Erythroblast (primary cell): ENCODE measurements at regions not wholly inside any gene's neighbourhood (a gene's known extent, or its start where the extent isn't known, plus 50 kb on each side); places are given as distances from the start of the nearest gene placed in this dataset.

Experiments
- DNase-seq, 2 experiments: peaks; one replicate each; lab custom pipeline; 2025; lab: John Stamatoyannopoulos, UW
- GATA1 ChIP-seq: IDR thresholded peaks from 2 replicates; pipeline ENCODE4 v1.6.1; 2011; ENCODE audit warnings: low read depth, mild to moderate bottlenecking, control low read depth, low read length, moderate library complexity
- POLR2A ChIP-seq: IDR thresholded peaks from 2 replicates; pipeline ENCODE4 v1.6.1; 2011; ENCODE audit warnings: mild to moderate bottlenecking, low read length

- peak; percentile 14 to 21 for DNase-seq
- no peak for TF ChIP-seq POLR2A
- no peak for TF ChIP-seq GATA1
Observed at GRCh38 chr2:145729993-145730770, 1210.3 kb upstream of the ZEB2 start.

- no peak for DNase-seq
- TF ChIP-seq GATA1 (no peak), POLR2A (no peak)
Observed at GRCh38 chr2:145729481-145729880, 1209.6 kb upstream of the ZEB2 start.

- TF ChIP-seq POLR2A (no peak), GATA1 (no peak)
- DNase-seq: no peak
Observed at GRCh38 chr2:145728511-145728910, 1208.6 kb upstream of the ZEB2 start.

GRCh38 chr2:145725876-145726275 is 1206.0 kb upstream of the ZEB2 start:
- TF ChIP-seq GATA1: no peak
- TF ChIP-seq POLR2A: no peak
- DNase-seq: no peak

- peak in 1 of 2 experiments; percentile 20 for DNase-seq
- no peak for TF ChIP-seq GATA1
- TF ChIP-seq POLR2A: no peak
Observed at GRCh38 chr2:145724311-145724898, 1204.5 kb upstream of the ZEB2 start.

GRCh38 chr2:145723872-145724271 is 1204.0 kb upstream of the ZEB2 start:
- TF ChIP-seq POLR2A (no peak), GATA1 (no peak)
- DNase-seq: peak; percentile 70 to 86

- no peak for DNase-seq
- TF ChIP-seq POLR2A (no peak), GATA1 (no peak)
Observed at GRCh38 chr2:145721681-145722080, 1201.8 kb upstream of the ZEB2 start.

- peak in 1 of 2 experiments; percentile 2 for DNase-seq
- TF ChIP-seq POLR2A: no peak
- no peak for TF ChIP-seq GATA1
Observed at GRCh38 chr2:145715601-145716000, 1195.7 kb upstream of the ZEB2 start.

GRCh38 chr2:145710303-145710702 is 1190.4 kb upstream of the ZEB2 start:
- no peak for DNase-seq
- no peak for TF ChIP-seq POLR2A
- TF ChIP-seq GATA1: no peak

- TF ChIP-seq GATA1: no peak
- no peak for TF ChIP-seq POLR2A
- no peak for DNase-seq
Observed at GRCh38 chr2:145702305-145702704, 1182.4 kb upstream of the ZEB2 start.

GRCh38 chr2:145692971-145693478 is 1173.1 kb upstream of the ZEB2 start:
- DNase-seq: peak; percentile 94 to 97
- TF ChIP-seq POLR2A (no peak), GATA1 (peak; percentile 48)

GRCh38 chr2:145691659-145692058 is 1171.7 kb upstream of the ZEB2 start:
- DNase-seq: no peak
- no peak for TF ChIP-seq GATA1
- no peak for TF ChIP-seq POLR2A

GRCh38 chr2:145690183-145690778 is 1170.4 kb upstream of the ZEB2 start:
- no peak for DNase-seq
- TF ChIP-seq POLR2A (no peak), GATA1 (no peak)

- DNase-seq: no peak
- TF ChIP-seq POLR2A: no peak
- TF ChIP-seq GATA1: no peak
Observed at GRCh38 chr2:145689277-145689676, 1169.4 kb upstream of the ZEB2 start.

- no peak for DNase-seq
- TF ChIP-seq POLR2A (no peak), GATA1 (no peak)
Observed at GRCh38 chr2:145688156-145688555, 1168.2 kb upstream of the ZEB2 start.
